ENCODE measurements at regions not wholly inside any gene's neighbourhood (a gene's known extent, or its start where the extent isn't known, plus 50 kb on each side); places are given as distances from the start of the nearest gene placed in this dataset.

DNA sequence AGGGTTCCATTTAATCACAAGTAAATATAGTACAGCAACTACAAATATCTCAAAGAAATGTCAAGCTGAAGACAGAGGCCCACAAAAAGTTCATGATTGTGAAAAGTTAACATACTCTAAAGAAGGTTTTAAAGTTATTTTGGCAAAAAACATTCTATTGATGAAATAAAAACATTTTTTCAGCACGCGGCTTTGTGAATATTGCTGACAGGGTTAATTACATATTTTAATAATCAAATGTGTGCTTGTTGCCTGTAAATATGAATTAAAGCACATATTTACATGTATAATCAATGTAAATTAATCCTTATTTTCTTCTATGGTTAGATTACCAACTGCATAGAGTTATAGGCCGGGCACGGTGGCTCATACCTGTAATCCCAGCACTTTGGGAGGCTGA, 328.1 kb downstream of the MZT1 start:
- no peak for DNase-seq
- Histone ChIP-seq H3K4me1 (replicated peaks in 1 of 2) (peaks cover 0 to 5% of the 10 kb centered on the region in 2 donors), H3K27ac (no peak overlapping the region), H3K9me3 (replicated peaks in 1 of 3) (no peaks in the 10 kb centered on the region), H3K27me3 (no peaks in the 10 kb centered on the region), H3K36me3 (replicated peaks in 1 of 2) (no peaks in the 10 kb centered on the region), H3K4me3 (no peak overlapping the region)
- WGBS, 4 donors: 80 to 96% (median 94%) methylated on average over 4 of the region's 4 CpGs
- no peak for TF ChIP-seq POLR2A (IDR thresholded peaks at IDR 0.05)
- TF ChIP-seq, protein P1, sequence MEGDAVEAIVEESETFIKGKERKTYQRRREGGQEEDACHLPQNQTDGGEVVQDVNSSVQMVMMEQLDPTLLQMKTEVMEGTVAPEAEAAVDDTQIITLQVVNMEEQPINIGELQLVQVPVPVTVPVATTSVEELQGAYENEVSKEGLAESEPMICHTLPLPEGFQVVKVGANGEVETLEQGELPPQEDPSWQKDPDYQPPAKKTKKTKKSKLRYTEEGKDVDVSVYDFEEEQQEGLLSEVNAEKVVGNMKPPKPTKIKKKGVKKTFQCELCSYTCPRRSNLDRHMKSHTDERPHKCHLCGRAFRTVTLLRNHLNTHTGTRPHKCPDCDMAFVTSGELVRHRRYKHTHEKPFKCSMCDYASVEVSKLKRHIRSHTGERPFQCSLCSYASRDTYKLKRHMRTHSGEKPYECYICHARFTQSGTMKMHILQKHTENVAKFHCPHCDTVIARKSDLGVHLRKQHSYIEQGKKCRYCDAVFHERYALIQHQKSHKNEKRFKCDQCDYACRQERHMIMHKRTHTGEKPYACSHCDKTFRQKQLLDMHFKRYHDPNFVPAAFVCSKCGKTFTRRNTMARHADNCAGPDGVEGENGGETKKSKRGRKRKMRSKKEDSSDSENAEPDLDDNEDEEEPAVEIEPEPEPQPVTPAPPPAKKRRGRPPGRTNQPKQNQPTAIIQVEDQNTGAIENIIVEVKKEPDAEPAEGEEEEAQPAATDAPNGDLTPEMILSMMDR (IDR thresholded peaks at IDR 0.05): no peak
- intact Hi-C loops (cut with DNase I): no loop called here

DNA sequence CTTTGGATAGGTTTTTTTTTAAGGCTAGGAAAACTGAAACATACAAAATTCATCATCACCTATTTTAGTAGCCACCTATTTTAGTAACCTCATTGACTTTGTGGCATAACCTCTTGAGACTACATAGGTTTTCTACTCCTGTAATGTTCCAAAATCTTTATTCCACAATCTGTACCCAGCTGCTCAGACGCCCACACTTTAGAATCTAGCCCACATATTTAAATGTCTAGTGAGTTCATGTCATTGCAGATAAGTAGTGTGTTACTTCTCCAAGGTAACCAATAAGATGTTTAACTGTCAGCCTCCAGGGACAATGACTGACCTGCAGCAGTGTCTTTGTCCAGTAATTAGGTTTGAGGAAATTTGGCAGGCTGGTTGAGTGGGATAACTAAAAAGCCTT, 330.2 kb downstream of the MZT1 start:
- H3K4me3 ChIP-seq: no peak overlapping the region
- H3K9me3 ChIP-seq (replicated peaks in 1 of 3): no peaks in the 10 kb centered on the region
- intact Hi-C loops (cut with DNase I): no loop called here
- TF ChIP-seq, protein P1 (IDR thresholded peaks at IDR 0.05): no peak
- no peak for TF ChIP-seq POLR2A (IDR thresholded peaks at IDR 0.05)
- no peaks in the 10 kb centered on the region for H3K36me3 ChIP-seq (replicated peaks in 1 of 2)
- 82 to 94% (median 89%) methylated on average over 1 of the region's 1 CpG for WGBS, 4 donors
- H3K27ac ChIP-seq: no peak overlapping the region
- DNase-seq: no peak
- no peaks in the 10 kb centered on the region for H3K4me1 ChIP-seq (replicated peaks in 1 of 2)
- no peaks in the 10 kb centered on the region for H3K27me3 ChIP-seq

DNA sequence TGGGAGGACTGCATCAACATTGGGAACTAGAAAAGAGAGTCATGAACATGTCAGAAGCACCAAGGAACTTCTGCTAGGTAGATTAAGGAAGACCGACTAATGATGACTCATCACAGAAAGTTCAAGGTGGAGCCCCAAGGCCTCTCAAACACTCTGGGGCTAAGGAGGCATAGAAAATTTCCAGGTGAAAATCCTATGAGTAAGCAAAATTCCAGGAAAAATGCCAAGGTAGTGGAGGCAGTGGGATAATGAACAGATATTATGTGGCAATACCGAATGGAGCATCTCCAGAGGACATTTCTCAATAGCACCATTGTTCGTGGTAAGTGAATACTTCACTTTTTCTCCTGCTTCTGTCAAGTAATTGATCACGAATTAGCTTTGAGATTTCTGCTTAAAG, 336.5 kb downstream of the MZT1 start:
- Histone ChIP-seq H3K4me3 (no peak overlapping the region), H3K9me3 (replicated peaks in 1 of 3) (no peaks in the 10 kb centered on the region), H3K27ac (no peak overlapping the region), H3K4me1 (replicated peaks in 1 of 2) (no peaks in the 10 kb centered on the region), H3K27me3 (no peaks in the 10 kb centered on the region), H3K36me3 (replicated peaks in 1 of 2) (no peaks in the 10 kb centered on the region)
- DNase-seq: peak in 3 of 7 donors; percentile 5 to 22 (median 19)
- TF ChIP-seq POLR2A (IDR thresholded peaks at IDR 0.05): no peak
- TF ChIP-seq, protein P1 (IDR thresholded peaks at IDR 0.05): no peak
- 41 to 59% (median 56%) methylated on average over 4 of the region's 4 CpGs for WGBS, 4 donors
- intact Hi-C loops (cut with DNase I): no loop called here

DNA sequence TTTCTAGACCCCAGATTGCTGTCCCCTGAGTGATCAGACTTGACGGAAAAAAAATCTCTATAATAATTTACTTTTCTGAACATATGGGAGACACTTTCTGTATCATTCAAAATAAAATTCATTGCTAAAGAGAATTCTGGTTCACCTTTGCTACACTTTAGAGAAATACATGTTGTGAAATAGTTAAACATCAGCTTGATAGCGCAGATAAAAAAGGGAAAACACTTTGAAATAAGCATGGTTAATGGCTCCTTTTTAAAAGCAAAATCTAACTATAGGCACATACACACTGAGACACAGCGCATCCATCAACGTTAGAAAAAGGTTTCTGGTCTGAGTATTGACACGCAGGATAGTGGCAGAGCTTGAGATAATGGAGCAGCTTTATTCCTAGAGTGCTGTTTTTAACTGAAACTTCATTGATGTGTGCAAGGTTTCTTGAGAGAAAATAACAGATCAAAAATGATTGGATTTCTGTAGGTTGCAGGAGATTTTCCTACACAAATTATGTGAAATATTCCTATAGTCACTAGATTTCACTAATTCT, 341.2 kb downstream of the MZT1 start:
- no peaks in the 10 kb centered on the region for H3K9me3 ChIP-seq (replicated peaks in 1 of 3)
- WGBS, 4 donors: 90 to 93% (median 92%) methylated on average over 5 of the region's 5 CpGs
- H3K27me3 ChIP-seq: no peaks in the 10 kb centered on the region
- intact Hi-C loops (cut with DNase I): no loop called here
- H3K4me1 ChIP-seq (replicated peaks in 1 of 2): peaks cover 8 to 20% of the 10 kb centered on the region in 2 donors
- TF ChIP-seq POLR2A (IDR thresholded peaks at IDR 0.05): no peak
- TF ChIP-seq, protein P1 (IDR thresholded peaks at IDR 0.05): no peak
- H3K27ac ChIP-seq: no peak overlapping the region
- no peak overlapping the region for H3K4me3 ChIP-seq
- DNase-seq: no peak
- no peaks in the 10 kb centered on the region for H3K36me3 ChIP-seq (replicated peaks in 1 of 2)

Data from adrenal gland (tissue), 9 donors.